NCI-H774 (cell line): ENCODE measurements at regions not wholly inside any gene's neighbourhood (a gene's known extent, or its start where the extent isn't known, plus 50 kb on each side); places are given as distances from the start of the nearest gene placed in this dataset.
"Not testable (repeated sequence)": the region's sequence is repeated elsewhere in the genome, so short reads cannot be mapped to it uniquely, and the experiment has no call there.

Experiments used
- DNase-seq: peaks from one replicate; lab custom pipeline; 2025; lab: John Stamatoyannopoulos, UW

DNA sequence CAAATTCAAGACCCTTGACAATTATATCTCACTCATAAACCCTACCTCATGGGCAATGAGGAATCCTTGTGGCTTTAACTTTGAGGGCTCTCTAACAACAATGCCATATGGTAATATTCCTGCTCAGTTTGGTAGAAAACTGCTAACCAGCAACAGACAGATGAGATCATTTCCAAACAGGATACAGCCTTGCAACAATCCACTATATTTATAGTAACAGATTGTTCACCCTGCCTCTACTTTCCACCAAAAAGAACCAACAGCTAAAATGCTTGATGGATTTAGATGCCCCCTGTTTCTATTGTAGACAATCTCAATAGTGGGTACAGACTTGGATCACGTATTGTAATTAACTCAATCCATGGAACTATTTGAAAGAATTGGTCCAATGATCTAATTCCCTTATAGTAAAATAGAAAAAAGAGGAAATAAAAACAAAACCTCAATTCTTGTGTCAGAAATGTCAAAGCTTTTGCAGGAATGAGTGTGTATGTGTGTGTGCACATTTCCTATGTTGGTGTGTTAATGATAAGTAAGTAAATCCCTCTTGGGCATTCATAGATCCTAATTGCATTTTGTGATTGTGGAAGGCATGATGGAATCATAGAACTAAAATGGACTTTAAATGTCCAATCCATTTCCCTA, 100.0 kb upstream of the EDEM3 start:
- DNase-seq: no peak

DNA sequence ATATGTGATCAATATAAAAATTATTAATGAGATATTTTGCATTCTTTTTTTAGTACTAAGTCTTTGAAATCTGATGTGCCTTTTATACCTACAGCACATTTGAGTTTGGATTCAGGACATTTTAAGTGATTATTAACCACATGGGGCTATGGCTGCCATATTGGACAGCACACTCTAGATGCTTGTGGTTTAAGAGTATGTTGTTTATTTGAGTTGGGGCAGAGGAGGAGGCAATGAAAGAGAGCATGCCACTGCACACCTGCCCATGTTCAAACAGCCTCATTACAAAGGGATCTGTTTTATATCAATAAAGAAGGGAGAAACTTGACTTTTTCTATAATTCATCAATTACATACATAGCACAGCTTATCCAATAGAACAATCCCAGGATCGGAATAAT, 99.4 kb upstream of the EDEM3 start:
- no peak for DNase-seq

DNA sequence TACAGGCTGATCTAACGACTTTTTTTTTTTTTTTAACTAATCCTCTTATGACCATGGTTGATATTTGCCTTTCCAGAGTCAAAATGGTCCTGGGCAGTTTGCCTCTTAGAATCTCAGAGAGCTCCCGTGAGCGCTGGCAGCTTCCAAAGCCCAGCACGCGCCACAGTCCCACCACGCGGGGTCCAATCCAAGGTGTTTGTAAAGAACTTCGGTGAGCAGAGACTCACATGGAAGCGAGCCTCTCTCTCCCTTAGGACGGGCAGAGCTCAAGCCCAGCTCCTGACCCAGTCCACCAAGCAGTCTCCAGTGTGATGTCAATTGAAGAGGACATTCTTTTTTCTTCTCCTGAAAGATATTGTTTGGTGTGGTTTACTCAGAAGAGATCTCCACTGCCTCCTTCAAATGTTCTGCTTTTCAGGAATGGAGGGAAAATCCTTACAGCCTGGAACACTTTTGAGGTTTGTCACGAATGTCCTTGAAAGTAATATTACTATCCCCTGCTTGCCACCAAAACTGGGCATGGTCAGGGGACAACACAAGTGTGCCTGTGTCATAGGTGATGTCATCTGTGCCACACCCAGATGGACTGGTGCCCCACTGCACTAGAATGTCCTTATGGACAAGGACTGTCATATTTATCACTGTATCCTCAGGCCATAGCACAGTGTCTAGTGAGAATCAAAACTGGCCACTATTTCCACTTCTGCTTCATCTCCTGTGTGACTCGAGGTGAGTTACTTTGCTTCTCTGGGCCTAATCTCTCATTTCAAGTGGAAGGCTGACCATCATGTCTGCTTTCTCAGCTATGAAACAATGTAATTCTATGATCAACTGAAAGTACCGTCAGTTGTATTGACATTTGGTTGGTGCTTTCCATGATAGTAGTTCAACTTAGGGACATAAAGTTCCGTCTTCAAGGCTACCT, 97.4 kb upstream of the EDEM3 start:
- DNase-seq: no peak

DNA sequence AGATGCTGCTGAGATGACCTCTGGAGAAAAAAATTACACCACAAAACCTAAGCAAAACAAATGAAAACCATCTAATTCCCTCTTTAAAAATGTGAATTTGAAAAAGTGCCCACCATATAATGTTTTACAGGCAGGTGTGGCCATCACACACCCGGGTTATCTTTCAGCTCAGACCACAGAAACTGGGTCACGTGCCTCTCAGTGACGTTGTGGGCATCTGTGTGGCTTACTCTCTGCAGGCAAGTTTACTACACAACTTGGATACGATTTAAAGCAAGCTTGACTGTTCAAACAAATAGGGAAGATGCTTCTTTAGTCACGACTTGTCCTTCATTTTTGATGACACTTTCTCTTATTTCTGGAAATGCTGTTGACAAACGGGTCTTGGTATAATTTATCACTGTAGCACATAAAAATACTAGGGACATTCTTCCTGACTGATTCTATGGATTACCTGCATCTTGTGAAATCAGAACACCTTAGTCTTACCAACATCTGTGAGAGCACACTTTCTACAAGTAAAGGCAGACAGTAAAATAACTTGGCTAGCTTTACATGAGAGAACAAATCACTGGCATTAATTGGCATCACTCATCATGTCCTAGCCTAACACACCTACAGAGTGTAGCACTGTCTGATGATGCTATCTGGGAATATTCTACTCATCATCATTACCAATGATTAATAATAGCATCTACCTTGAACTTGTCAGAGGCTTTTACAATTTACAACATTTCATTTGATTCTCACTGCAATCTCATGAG, 89.3 kb upstream of the EDEM3 start:
- DNase-seq: no peak

DNA sequence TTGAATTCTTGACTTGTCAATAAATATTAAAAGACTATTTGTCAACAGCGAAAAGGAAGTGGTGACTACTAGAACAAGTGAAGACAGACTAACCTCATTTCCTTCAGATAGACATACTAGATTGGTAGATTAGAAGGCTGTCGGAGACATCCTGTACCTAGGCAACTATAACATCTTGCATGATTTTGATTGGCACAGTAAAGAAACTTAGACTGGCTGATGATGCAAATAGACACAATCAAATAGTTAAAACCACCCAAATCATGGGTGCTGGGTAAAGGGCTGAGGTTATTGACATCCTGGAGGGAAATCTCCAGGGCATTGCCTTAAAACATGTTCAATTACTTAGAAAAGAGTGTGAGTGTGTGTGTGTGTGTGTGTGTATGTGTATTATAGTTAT, 85.9 kb upstream of the EDEM3 start:
- DNase-seq: no peak

DNA sequence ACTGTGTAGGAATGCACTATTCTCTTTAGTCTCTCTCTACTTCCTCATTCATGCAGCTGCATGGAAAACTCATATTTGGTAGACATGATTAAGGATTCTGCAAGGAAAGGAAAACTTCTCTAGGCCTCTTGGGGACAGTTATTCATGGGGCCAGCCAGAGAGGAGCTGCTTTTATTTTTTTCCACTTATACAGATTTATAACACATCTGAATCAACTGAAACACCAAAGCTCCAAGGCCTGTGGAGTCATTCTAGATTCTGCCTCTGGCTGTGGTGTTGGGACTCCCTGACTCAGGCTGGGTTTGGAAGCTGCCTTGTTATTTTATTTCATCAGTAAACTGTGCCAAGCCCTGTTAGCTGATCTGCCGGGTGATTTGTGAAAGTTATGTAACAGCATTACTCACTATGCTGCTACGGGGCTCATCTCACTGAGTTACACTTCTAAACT, 83.9 kb upstream of the EDEM3 start:
- no peak for DNase-seq

DNA sequence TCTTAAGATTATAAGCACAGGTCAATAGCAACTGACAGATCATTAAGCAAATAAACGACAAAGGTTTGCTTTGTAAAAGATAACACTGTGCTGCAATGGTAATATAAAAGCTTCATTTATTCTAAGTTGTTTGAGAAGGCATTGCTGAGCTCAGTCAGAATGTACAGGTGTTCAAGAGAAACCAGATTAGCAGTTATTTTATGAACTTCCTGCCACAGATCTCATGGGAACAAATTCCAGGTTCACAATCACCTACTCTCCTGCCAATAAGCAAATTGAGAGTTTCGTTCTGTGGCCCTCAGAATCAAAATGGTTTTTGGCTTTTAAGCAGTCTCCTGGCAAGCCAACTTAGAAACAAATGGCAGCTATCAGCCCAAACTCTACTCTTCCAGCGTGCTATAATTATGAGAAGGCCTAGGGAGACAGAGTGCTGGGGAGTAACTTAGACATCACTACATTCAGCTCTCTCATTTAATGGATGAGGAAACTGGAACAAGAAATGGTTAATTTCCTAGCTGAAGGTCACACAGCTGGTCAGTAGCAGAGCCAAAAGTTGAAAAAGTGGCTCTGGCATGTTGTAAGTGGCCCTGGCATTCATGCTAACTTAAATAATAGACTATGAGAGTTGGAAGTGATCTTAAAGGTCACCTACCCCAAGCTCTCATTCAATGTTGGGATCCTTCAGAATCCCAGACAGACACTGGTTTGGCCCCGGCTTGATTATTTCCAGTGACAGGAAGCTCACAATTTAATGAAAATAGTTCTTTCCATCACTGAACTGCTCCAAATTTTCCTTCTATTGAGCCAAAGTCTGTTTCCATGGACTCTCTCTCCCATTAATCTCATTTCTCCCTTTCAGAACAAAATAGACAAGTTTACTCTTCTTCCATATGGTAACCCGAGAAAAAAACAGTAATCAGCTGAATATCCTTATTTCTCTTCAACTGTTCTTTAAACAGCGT, 82.6 kb upstream of the EDEM3 start:
- no peak for DNase-seq

DNA sequence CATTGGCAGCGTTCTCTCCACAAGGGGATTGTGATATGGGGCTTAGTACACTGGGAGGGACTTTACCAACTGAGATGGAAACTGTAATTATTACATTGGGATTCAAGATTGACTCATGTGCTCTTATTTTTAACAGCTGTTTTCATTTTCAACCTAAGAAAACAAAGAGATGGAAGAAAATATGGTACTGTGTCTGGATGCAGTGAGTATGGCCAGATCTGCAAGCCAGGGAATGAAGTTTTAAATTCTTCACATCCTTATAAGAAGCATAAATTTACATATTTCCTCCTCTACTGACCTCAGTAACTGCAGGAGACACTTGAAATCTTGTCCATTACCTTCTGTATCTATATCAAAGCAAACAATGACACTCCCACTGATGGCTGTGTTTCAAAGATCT, 81.5 kb upstream of the EDEM3 start:
- DNase-seq: no peak

DNA sequence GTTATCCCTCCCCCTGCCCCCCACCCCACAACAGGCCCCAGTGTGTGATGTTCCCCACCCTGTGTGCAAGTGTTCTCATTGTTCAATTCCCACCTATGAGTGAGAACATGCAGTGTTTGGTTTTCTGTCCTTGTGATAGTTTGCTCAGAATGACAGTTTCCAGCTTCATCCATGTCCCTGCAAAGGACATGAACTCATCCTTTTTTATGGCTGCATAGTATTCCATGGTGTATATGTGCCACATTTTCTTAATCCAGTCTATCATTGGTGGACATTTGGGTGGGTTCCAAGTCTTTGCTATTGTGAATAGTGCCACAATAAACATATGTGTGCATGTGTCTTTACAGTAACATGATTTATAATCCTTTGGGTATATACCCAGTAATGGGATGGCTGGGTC, 79.3 kb upstream of the EDEM3 start:
- DNase-seq: not testable (repeated sequence)

DNA sequence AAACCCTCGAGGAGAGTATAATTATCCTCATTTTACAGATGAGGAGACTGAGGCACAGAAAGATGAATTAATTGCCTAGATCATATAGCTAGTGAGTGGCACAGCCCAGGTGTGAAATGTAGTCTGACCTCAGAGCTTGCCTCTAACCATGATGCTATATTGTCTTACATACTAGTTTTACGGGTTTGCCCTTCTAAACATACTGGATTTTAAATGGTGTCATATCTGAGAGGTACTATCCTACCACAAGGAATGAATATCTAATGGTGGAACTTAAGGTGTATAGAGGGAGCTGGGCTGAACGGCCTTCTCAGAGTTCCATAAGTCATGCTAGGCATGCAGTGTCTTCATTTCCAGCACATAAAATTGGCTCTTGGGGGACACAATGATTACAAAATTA, 77.9 kb upstream of the EDEM3 start:
- DNase-seq: no peak

DNA sequence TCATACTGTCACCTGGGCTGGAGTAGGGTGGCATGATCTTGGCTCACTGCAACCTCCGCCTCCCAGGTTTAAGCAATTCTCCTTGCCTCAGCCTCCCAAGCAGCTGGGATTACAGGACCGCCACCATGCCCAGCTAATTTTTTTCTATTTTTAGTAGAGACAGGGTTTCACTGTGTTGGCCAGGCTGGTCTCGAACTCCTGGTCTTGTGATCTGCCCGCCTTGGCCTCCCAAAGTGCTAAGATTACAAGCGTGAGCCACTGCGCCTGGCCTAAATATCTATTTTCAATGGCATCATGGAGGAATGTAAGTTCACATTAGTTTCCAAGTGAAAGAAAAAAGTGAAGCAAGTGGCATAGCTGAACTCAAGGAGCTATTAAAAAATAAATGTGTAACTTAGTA, 74.8 kb upstream of the EDEM3 start:
- DNase-seq: not testable (repeated sequence)

DNA sequence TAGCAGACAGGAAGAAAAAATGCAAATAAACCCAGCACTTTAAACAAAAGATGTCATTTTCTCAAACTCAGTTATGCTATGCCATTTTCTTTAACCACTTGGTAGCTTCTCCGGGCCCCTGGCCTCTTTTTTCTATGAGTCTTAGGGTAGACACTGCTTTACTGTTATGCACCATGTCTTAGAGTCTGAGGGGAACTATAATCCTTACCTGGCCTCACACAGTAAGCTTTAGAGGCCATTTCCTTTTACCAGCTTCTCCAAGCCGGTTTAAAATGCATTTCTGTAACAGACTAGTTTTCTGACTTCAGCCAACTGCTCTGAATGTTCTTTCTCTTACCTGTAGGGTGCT, 73.7 kb upstream of the EDEM3 start:
- DNase-seq: no peak

DNA sequence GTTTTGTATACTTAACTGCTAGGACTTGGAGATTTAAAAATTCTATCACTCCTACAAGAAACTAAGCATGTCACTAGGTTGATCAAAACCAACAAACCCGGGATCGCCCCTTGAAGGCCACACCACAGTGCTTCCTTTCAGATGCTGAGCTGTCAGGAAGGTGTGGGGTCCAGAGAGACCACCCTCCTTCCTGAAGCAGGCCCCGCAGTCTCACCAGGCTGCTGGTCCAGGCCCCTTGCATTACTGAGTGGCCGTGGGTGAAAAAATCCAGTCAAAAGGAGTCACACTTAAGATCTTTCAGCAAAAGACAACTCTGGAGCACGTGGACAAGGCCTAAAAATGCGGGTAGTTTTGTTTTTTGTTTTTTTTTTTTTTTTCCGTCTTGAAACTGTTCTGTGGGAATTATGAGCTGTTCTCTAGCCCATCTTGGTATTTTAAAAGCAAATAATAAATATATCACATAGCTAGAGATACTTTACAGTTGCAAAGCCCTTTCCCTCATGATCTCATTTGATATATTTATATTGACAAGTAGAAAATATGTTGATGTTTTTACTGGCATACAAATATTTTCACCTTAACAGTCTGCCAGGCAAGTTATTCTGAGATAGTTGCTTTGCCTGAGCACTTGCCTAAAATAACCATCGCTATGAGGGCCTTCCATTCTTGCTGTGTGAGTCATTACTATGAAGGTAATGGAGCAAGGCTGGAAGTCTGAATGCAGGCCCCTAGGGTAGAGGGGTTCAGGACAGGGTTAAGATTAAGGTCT, 73.1 kb upstream of the EDEM3 start:
- no peak for DNase-seq

DNA sequence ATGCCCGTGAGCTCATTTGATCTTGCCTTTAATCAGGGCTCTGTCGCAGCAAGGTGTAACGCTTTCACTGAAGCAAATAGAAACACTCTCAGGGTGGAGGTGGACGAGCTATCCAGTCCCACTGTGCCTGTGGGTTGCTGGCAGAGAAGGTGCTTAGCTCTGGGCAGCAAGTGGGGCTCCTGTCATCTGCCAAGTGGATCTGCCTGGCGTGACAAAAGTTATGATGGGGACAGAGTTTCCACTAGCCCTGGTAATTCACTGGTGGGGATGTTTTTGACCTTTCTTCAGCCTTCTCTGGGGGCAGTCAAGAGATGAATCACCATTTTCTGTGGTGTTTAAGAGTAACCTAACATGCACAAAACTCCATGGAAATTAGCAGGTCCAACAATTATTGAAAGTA, 71.3 kb upstream of the EDEM3 start:
- no peak for DNase-seq

DNA sequence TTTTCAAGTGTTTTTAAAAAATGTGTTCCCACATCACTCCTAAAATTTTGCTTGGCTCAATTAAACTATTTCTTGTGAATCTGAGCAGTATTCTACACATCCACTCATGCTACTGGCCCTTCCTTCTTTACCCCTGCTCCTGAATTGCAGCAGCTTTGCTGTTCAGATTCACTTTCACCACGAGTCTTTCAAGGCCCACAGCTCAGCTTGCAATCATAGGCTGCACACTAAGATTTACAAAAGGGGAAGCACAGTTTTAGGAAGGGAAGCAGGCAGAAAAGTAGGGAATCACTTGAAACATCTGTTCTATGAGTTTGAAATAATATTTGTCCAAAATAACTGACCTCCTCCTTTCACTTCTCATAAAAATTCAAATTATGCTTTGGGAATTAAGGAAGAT, 70.9 kb upstream of the EDEM3 start:
- no peak for DNase-seq

DNA sequence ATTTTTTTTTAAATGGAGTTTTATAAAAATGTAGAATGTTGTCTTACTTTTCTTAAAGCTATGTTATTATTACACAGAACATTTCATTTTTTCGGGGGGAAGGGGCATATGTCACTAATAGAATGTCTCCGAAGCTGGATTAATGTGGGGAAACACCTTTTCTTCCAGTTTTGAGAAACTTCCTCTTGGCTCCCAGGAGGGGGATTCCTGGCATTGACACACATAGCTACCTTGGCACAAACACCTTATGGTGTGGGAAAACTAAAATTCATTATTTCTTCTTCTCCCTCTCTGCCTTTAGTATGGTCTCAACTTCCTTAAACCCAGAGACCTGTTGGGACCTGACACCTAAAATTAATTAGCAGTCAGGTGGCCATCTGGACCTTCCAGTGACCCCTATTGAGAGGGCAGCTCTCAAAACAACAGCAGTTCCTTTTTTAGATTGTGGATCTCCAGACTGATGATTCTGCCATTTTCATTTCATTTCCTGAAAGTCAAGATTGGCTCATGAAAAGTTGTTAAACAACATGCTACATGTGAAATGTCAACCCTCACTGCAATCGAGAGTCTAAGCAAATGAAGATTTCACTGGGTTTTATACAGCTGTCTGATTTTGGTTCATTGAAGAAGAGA, 70.1 kb upstream of the EDEM3 start:
- no peak for DNase-seq

DNA sequence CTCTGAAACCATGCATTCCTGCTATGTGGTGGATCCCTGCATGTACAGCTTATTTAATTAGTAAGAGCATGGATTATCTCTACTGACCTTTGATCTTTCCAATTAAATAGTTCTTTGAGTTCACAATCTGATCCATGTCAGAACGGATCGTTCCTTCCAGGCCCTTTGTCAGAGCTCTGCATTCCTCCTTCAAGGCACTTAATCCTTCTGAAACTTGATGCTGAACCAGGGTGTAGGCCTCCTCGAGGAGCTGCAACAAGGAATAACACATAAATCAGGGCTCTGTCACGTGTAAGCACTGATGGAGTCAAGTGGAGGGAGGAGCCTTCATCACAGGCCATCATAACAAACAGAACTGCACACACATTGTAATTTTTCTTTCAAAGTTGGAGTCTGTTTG, 68.4 kb upstream of the EDEM3 start:
- DNase-seq: no peak

DNA sequence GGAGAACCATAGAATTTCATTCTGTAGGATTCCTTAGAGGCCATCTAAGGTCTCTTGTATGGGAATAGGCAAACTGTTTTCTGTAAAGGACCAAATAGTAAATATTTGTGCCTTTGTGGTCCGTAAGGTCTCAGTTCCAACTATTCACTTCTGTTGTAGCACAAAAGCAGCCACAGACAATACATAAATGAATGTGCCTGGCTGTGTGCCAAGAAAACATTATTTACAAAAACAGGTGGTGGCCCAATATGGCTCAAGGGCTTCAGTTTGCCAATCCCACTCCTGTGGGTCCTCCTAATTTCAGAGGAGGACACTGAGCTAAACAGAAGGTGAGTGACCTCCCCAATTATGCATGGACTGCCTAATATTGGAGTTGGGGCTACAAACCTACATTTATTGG, 67.6 kb upstream of the EDEM3 start:
- no peak for DNase-seq

DNA sequence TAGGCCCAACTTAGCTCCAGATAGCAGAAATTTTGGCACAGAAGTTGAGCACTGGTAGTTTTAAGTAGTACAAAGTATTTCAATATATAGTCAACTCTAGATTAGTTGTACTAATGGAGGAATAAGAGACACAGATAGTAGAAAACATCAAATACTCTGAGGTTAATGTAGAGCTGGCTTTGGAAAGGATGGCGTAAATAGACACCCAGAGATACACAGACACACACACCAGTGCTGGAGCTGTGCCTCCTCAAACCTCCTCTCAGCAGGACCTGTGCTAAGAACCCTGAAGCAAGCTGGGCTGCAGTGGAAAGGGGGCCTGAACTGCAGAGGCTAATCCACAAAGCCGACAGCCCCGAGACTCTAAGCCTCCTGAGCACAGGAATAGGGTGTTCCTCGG, 67.0 kb upstream of the EDEM3 start:
- no peak for DNase-seq

DNA sequence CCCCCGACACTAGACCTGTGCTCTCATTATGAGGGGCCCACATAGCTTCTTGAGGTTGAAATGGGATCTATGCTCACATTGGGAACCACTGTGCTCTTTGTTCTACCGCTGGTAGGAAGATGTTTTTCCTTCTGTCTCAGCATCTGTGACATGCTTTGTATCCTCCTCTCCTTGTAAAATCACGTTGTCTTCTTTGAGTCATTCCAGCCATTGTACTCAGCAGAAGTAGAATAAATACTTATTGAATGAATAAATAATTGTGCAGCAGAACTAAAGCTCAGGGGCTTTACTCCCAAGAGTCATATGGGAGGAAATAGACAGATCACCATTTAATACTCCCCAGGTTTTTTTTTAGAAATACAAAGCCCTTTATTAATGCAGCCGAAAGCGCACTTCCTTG, 66.3 kb upstream of the EDEM3 start:
- no peak for DNase-seq
